ENCODE measurements at regions not wholly inside any gene's neighbourhood (a gene's known extent, or its start where the extent isn't known, plus 50 kb on each side); places are given as distances from the start of the nearest gene placed in this dataset.

DNA sequence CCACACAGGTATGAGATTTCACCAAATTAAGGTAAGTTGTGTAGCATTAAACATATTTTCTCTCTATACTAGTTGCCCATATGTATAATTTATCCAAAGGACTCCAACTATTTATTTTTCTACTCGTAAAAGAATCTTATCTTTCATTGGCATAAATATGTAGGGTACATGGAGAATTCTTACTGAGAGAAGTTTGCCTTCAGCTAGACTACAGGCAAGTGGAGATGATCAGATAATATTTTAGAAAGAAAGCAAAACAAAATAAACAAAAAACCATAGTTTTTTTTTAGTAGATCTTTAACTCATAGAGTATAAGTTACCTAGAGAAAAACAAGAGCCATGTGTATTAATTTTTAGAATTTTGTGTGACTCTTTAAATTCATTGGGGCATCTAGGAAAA, 743.1 kb upstream of the ARRDC3 start:
- TF ChIP-seq, protein P1, sequence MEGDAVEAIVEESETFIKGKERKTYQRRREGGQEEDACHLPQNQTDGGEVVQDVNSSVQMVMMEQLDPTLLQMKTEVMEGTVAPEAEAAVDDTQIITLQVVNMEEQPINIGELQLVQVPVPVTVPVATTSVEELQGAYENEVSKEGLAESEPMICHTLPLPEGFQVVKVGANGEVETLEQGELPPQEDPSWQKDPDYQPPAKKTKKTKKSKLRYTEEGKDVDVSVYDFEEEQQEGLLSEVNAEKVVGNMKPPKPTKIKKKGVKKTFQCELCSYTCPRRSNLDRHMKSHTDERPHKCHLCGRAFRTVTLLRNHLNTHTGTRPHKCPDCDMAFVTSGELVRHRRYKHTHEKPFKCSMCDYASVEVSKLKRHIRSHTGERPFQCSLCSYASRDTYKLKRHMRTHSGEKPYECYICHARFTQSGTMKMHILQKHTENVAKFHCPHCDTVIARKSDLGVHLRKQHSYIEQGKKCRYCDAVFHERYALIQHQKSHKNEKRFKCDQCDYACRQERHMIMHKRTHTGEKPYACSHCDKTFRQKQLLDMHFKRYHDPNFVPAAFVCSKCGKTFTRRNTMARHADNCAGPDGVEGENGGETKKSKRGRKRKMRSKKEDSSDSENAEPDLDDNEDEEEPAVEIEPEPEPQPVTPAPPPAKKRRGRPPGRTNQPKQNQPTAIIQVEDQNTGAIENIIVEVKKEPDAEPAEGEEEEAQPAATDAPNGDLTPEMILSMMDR (IDR thresholded peaks at IDR 0.05; ENCODE audit: partially characterized antibody, unreplicated experiment) = no peak
- no peaks in the 10 kb centered on the region for H3K4me1 Mint-ChIP-seq (ENCODE audit: low read depth, unreplicated experiment)
- no peak overlapping the region for H3K4me3 Mint-ChIP-seq (ENCODE audit: unreplicated experiment)
- no peak for DNase-seq
- no peaks in the 10 kb centered on the region for H3K27me3 Mint-ChIP-seq (ENCODE audit: unreplicated experiment)
- no peak overlapping the region for H3K27ac Mint-ChIP-seq (ENCODE audit: unreplicated experiment)
- H3K9me3 Mint-ChIP-seq (ENCODE audit: unreplicated experiment) = no peaks in the 10 kb centered on the region
- H3K36me3 Mint-ChIP-seq (ENCODE audit: unreplicated experiment) = no peaks in the 10 kb centered on the region

DNA sequence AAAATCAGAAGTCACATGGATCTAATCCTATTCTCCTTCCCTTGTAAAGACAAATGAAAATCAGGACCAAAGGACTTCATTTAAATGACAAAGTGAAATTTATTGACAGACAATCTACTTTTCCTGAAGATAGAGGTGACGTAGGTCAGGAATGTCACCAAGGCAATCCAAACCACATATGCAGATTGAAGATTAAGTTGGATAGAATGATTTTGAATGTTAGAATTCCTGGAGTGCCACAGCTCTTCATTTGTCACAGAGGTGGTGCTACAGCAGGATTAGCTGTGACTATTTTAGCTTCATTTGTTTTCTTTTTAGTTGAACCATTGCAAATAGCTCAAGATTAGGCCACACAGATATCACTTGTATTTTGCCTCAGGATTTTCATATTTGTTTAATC, 736.0 kb upstream of the ARRDC3 start:
- Mint-ChIP-seq H3K36me3 (ENCODE audit: unreplicated experiment) (no peaks in the 10 kb centered on the region), H3K27ac (ENCODE audit: unreplicated experiment) (no peak overlapping the region), H3K27me3 (ENCODE audit: unreplicated experiment) (no peaks in the 10 kb centered on the region), H3K9me3 (ENCODE audit: unreplicated experiment) (no peaks in the 10 kb centered on the region), H3K4me1 (ENCODE audit: low read depth, unreplicated experiment) (no peaks in the 10 kb centered on the region), H3K4me3 (ENCODE audit: unreplicated experiment) (no peak overlapping the region)
- DNase-seq = no peak
- TF ChIP-seq, protein P1 (IDR thresholded peaks at IDR 0.05; ENCODE audit: partially characterized antibody, unreplicated experiment) = no peak

DNA sequence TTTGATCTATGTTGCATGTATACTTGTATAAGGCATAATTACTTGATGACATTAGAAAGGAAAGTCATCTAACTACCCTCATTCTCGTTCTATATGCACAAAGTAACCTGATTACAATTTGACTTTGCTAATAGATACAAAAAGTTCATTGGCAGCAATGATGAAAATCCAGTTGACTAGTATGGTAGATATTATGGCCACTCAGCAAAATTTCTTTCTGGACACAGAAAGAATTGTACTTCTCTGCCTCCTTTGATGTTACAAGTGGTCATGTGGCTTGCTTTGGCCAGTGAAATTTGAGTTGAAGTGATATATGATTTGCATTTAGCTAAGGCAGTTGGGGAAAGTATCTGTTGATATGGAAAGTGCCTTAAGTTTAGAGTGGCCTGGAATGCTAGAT, 723.7 kb upstream of the ARRDC3 start:
- H3K4me1 Mint-ChIP-seq (ENCODE audit: low read depth, unreplicated experiment) = no peaks in the 10 kb centered on the region
- no peak for DNase-seq
- H3K27ac Mint-ChIP-seq (ENCODE audit: unreplicated experiment) = no peak overlapping the region
- no peak overlapping the region for H3K4me3 Mint-ChIP-seq (ENCODE audit: unreplicated experiment)
- TF ChIP-seq, protein P1 (IDR thresholded peaks at IDR 0.05; ENCODE audit: partially characterized antibody, unreplicated experiment) = no peak
- H3K27me3 Mint-ChIP-seq (ENCODE audit: unreplicated experiment) = no peaks in the 10 kb centered on the region
- H3K9me3 Mint-ChIP-seq (ENCODE audit: unreplicated experiment) = no peaks in the 10 kb centered on the region
- no peaks in the 10 kb centered on the region for H3K36me3 Mint-ChIP-seq (ENCODE audit: unreplicated experiment)

DNA sequence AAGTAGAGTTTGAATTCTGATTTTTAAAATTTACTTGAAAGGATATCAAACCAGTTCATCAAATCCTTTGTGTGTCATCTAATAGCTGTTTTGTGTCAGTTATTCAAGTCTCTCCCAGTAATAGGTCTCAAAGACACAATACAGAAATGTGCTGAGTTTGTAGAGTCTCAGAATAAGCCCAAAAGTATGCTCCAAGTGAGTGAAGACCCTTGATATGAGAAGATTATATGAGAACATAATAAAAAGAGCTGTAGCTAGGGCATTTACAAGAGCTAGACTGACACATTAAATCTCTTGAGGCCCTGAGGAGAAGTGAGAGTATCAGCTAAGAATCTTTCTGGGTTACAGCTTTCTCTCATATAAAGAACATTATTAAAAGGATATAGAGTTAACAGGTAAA, 721.0 kb upstream of the ARRDC3 start:
- Mint-ChIP-seq H3K27ac (ENCODE audit: unreplicated experiment) (no peak overlapping the region), H3K9me3 (ENCODE audit: unreplicated experiment) (no peaks in the 10 kb centered on the region), H3K36me3 (ENCODE audit: unreplicated experiment) (no peaks in the 10 kb centered on the region), H3K4me3 (ENCODE audit: unreplicated experiment) (no peak overlapping the region), H3K4me1 (ENCODE audit: low read depth, unreplicated experiment) (no peaks in the 10 kb centered on the region), H3K27me3 (ENCODE audit: unreplicated experiment) (no peaks in the 10 kb centered on the region)
- TF ChIP-seq, protein P1 (IDR thresholded peaks at IDR 0.05; ENCODE audit: partially characterized antibody, unreplicated experiment) = no peak
- DNase-seq = no peak

DNA sequence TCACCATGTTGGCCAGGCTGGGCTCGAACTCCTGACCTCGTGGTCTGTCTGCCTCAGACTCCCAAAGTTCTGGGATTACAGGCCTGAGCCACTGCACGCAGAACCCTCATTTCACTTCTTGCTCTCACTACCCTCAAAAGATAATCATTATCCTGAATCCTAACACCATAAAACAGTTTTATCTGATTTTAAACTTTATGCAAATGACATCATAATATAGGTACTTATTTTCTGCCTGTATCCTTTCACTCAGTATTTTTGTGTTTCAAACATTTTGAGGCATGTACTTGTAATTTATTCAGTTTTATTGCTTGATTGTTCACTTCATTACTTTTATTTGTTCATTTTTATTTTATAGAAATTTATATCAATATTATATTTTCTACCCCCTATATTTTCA, 719.2 kb upstream of the ARRDC3 start:
- no peaks in the 10 kb centered on the region for H3K27me3 Mint-ChIP-seq (ENCODE audit: unreplicated experiment)
- no peaks in the 10 kb centered on the region for H3K9me3 Mint-ChIP-seq (ENCODE audit: unreplicated experiment)
- H3K4me3 Mint-ChIP-seq (ENCODE audit: unreplicated experiment) = no peak overlapping the region
- DNase-seq = no peak
- no peaks in the 10 kb centered on the region for H3K36me3 Mint-ChIP-seq (ENCODE audit: unreplicated experiment)
- H3K4me1 Mint-ChIP-seq (ENCODE audit: low read depth, unreplicated experiment) = no peaks in the 10 kb centered on the region
- TF ChIP-seq, protein P1 (IDR thresholded peaks at IDR 0.05; ENCODE audit: partially characterized antibody, unreplicated experiment) = no peak
- H3K27ac Mint-ChIP-seq (ENCODE audit: unreplicated experiment) = no peak overlapping the region

Data from glutamatergic neuron (in vitro differentiated cells).